Right ventricle myocardium superior (tissue), 1 donor: ENCODE measurements at regions not wholly inside any gene's neighbourhood (a gene's known extent, or its start where the extent isn't known, plus 50 kb on each side); places are given as distances from the start of the nearest gene placed in this dataset.
"Not testable (repeated sequence)": the region's sequence is repeated elsewhere in the genome, so short reads cannot be mapped to it uniquely, and the experiment has no call there.

ENCODE experiments used
- ATAC-seq: fragments of 200-7000 bp; cut with Tn5 transposase; one replicate; pipeline ENCODE4 v1.9.1; 2020; ENCODE audit warnings: mild to moderate bottlenecking; ENCODE audit not compliant: poor library complexity
- DNase-seq: peaks from one replicate; pipeline ENCODE4 v3.0.0-alpha.2; 2020
- intact Hi-C: fragments of 100-400 bp; cut with DNase I; formaldehyde crosslinking; loops from one replicate; pipeline ENCODE4 v1.11.2; 2022
- donor health status: DM: no; HTN: yes; CAD: no; lungs with severe emphysema.

DNA sequence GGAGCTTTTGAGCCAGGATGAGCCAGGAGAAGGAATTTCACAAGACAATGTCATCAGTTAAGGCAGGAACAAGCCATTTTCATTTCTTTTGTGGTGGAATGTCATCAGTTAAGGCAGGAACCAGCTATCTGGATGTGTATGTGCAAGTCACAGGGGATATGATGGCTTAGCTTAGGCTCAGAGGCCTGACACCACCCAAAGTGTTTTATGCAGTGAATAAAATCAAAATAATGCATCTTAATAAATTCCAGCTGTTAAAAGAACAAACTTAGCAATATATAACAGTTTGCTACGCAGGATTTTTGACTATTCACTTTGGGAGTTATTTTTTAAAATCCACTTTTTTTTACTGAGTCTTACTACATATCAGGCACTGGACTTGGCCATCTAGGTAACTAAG is 62.7 kb upstream of the APP start:
- intact Hi-C loops, ATAC-seq, DNase-seq: not testable (repeated sequence)

GRCh38 chr21:26232491-26232890 is 61.9 kb upstream of the APP start:
- intact Hi-C loops, DNase-seq, ATAC-seq: not testable (repeated sequence)

DNA sequence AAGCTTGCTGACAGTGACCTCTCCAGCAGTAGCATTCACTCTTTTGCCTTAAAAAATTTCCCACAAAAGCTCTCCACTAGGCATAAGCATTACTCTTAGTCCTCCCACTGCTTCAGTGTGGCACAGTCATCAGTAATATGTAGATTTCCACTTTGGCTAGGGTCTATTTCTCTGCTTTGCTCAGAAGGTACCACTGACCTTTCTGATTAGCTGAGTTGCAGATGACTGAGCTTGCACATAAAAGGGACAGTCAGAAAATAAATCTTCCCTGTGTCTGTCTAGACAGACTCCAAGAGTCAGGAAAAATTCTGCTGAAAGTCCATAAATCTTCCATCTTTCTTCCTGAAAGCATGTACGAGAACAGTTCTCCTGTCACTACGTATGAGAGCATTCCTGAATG is 56.6 kb upstream of the APP start:
- DNase-seq: no peak
- intact Hi-C loops: no loop called here
- no peak for ATAC-seq

GRCh38 chr21:26226724-26227123 is 56.2 kb upstream of the APP start:
- DNase-seq: no peak
- ATAC-seq: no peak
- intact Hi-C loops: no loop called here

- ATAC-seq (no peak), DNase-seq (no peak)
- intact Hi-C loops: no loop called here
Observed at GRCh38 chr21:26225046-26225445, 54.5 kb upstream of the APP start.

GRCh38 chr21:26224366-26224765 is 53.8 kb upstream of the APP start:
- intact Hi-C loops: no loop called here
- no peak for ATAC-seq

More at GRCh38 chr21:26224366-26224765, 53.8 kb upstream of the APP start:
- no peak for DNase-seq
